ENCODE measurements at regions not wholly inside any gene's neighbourhood (a gene's known extent, or its start where the extent isn't known, plus 50 kb on each side); places are given as distances from the start of the nearest gene placed in this dataset.

DNA sequence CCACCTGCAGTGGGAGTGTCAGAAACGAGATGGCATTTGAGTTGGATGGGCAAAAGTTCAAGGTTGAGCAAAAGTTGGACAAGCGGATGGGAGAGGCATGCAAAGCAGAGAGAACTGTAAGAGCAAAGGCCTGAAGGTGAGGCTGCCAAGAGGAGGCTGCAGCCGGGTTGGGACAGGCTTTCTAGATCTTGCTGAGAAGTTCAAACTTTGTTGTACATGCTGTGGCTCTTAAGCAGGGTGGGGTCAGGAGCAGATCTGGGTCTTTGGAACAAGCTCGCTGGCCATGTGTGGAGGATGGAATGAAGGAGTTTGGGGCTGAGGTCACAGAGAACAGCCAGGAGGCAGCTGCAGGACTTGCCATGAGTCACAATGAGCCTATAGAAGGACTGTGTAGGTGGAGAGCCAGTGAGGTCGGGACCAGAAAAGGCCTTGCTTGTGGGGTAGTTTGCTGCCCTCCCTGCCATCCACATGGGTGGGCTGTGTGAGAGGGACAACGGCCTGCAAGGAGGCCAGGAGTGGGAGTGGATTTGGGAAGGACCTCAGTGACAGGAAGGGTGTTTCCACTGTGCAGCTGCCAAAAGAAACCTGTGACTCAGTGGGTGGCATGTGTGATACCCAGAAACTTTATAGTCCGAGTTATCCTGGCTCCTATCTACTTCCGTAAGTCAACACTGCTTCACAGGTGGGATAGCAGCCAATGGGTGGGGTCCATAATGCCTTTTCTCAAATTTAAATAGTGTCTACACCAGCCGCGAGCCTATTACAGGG, 210.4 kb downstream of the MID1IP1 start (continued):
- TF ChIP-seq YY1 (IDR thresholded peaks at IDR 0.05; ENCODE audit: borderline replicate concordance in 1 of 3, control insufficient read depth in 1 of 3, extremely low read depth in 1 of 3, insufficient read depth in 3 of 3, insufficient read length in 1 of 3, insufficient replicate concordance in 2 of 3, low read depth in 1 of 3, low read length in 2 of 3), result no peak
- TF ChIP-seq MEF2D (tag; conservative IDR thresholded peaks at IDR 0.05; ENCODE audit: low read depth), result no peak

DNA sequence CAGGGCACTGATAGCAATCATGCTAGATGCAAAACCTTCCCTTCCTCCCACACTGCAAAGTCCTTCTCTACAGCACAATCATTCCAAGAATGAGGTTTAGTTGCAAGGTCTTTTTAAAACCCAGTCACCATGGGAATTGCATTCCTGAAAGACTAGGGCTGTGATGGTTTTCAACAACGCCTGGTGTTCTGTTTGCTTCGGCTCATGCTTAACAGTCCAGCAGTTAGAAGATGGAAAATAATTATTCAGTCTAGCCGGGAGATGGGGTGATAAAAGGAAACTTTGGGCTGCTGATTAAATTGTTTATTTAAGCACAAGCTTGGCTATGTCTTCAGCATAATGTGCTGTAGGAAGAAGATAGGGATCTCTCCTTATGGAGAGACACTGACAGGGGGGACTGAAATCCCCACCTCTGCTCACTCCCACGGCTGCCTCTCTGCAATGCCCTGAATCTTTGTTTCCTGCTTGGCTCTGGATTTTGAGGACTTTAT, 211.4 kb downstream of the MID1IP1 start:
- ATAC-seq (no peak), FAIRE-seq (no peak), DNase-seq (ENCODE audit: extremely low read depth in 1 of 4, low spot score in 3 of 4) (no peak)
- Histone ChIP-seq H4K20me1 (replicated peaks; ENCODE audit: control insufficient read depth, insufficient read depth, low read length) (no peaks in the 10 kb centered on the region), H3K79me2 (ENCODE audit: control insufficient read depth, insufficient read depth, low read length) (no peaks in the 10 kb centered on the region), H3K4me2 (ENCODE audit: insufficient read depth, low read length) (no peak overlapping the region), H3K27ac (ENCODE audit: extremely low read depth, low read depth, low read length) (no peak overlapping the region), H3K27me3 (ENCODE audit: control insufficient read depth in 2 of 2, insufficient read depth in 2 of 2, low read length in 2 of 2) (no peaks in the 10 kb centered on the region), H3K36me3 (ENCODE audit: control insufficient read depth, insufficient read depth, low read length) (no peaks in the 10 kb centered on the region), H3K4me1 (replicated peaks in 1 of 2; ENCODE audit: control insufficient read depth in 2 of 2, insufficient read depth in 2 of 2, low read length in 2 of 2) (no peaks in the 10 kb centered on the region), H3K9me3 (replicated peaks; ENCODE audit: control insufficient read depth, insufficient read depth, low read depth, low read length) (no peaks in the 10 kb centered on the region), H3K4me3 (no peak overlapping the region), H3K9ac (ENCODE audit: insufficient read depth in 1 of 2, low read depth in 2 of 2, low read length in 2 of 2) (no peak overlapping the region), H2AFZ (ENCODE audit: low read depth, low read length) (no peak overlapping the region), H3K9me1 (ENCODE audit: control insufficient read depth, insufficient read depth, low read length) (no peaks in the 10 kb centered on the region)
- ChIA-PET CTCF (ENCODE audit: low intra/inter-chr PET ratio) (no interaction called here), POLR2A (no interaction called here)
- intact Hi-C loops (cut with micrococcal nuclease) (no loop called here), in situ Hi-C loops (cut with MboI) (no loop called here)
- 0% methylated on average over 3 of the region's 4 CpGs for WGBS (ENCODE audit: insufficient coverage, low coverage, missing lambda C conversion rate)
- no TSS peak for BruUV-seq (replicated peaks)
- no peak for TF ChIP-seq BHLHE40 (IDR thresholded peaks at IDR 0.05; ENCODE audit: low read length)
- TF ChIP-seq BRCA1 (IDR thresholded peaks at IDR 0.05), result no peak
- no peak for TF ChIP-seq BRCA1 (CRISPR knock-in tag; IDR thresholded peaks at IDR 0.05)
- TF ChIP-seq, protein P1, sequence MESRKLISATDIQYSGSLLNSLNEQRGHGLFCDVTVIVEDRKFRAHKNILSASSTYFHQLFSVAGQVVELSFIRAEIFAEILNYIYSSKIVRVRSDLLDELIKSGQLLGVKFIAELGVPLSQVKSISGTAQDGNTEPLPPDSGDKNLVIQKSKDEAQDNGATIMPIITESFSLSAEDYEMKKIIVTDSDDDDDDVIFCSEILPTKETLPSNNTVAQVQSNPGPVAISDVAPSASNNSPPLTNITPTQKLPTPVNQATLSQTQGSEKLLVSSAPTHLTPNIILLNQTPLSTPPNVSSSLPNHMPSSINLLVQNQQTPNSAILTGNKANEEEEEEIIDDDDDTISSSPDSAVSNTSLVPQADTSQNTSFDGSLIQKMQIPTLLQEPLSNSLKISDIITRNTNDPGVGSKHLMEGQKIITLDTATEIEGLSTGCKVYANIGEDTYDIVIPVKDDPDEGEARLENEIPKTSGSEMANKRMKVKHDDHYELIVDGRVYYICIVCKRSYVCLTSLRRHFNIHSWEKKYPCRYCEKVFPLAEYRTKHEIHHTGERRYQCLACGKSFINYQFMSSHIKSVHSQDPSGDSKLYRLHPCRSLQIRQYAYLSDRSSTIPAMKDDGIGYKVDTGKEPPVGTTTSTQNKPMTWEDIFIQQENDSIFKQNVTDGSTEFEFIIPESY (CRISPR knock-in tag; IDR thresholded peaks at IDR 0.05), result no peak
- TF ChIP-seq EP400 (IDR thresholded peaks at IDR 0.05), result no peak
- TF ChIP-seq NBN (IDR thresholded peaks at IDR 0.05; ENCODE audit: low read depth), result no peak
- TF ChIP-seq KLF10 (CRISPR knock-in tag; IDR thresholded peaks at IDR 0.05), result no peak
- TF ChIP-seq DPF2 (IDR thresholded peaks at IDR 0.05), result no peak
- TF ChIP-seq PHF8 (IDR thresholded peaks at IDR 0.05; ENCODE audit: borderline replicate concordance, low read length), result no peak
- no peak for TF ChIP-seq XRCC4 (IDR thresholded peaks at IDR 0.05; ENCODE audit: extremely low read depth, insufficient read depth, insufficient read length)
- TF ChIP-seq FUS (optimal IDR thresholded peaks at IDR 0.05; ENCODE audit: low read depth, low read length), result no peak
- TF ChIP-seq HEY1 (CRISPR knock-in tag; IDR thresholded peaks at IDR 0.05; ENCODE audit: borderline replicate concordance), result no peak
- no peak for TF ChIP-seq KAT7 (CRISPR knock-in tag; IDR thresholded peaks at IDR 0.05; ENCODE audit: borderline replicate concordance)
- TF ChIP-seq, protein P2, sequence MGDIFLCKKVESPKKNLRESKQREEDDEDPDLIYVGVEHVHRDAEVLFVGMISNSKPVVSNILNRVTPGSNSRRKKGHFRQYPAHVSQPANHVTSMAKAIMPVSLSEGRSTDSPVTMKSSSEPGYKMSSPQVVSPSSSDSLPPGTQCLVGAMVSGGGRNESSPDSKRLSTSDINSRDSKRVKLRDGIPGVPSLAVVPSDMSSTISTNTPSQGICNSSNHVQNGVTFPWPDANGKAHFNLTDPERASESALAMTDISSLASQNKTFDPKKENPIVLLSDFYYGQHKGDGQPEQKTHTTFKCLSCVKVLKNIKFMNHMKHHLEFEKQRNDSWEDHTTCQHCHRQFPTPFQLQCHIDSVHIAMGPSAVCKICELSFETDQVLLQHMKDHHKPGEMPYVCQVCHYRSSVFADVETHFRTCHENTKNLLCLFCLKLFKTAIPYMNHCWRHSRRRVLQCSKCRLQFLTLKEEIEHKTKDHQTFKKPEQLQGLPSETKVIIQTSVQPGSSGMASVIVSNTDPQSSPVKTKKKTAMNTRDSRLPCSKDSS (IDR thresholded peaks at IDR 0.05; ENCODE audit: low read depth, partially characterized antibody), result no peak
